ENCODE measurements at regions not wholly inside any gene's neighbourhood (a gene's known extent, or its start where the extent isn't known, plus 50 kb on each side); places are given as distances from the start of the nearest gene placed in this dataset.

DNA sequence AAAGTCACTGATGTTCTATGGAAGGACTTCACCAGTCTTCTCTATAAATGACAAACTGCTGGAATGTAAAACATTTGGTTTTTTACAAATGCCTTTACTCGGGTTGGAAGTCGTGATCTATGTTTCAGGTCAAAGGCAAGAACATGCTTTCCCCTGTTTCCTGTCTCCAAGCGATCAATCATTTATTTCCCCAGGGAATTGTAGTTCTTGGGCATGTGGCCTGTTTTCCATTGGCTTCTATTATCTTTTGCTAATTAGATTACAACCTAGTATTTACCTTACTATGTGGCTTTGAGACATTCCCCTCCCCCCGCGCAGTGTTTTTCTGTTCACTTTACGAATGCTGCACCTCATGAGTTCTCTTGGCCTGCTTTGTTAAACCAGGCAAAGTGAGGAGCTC is 684.2 kb downstream of the EPHA4 start:
- TF ChIP-seq, protein P1, sequence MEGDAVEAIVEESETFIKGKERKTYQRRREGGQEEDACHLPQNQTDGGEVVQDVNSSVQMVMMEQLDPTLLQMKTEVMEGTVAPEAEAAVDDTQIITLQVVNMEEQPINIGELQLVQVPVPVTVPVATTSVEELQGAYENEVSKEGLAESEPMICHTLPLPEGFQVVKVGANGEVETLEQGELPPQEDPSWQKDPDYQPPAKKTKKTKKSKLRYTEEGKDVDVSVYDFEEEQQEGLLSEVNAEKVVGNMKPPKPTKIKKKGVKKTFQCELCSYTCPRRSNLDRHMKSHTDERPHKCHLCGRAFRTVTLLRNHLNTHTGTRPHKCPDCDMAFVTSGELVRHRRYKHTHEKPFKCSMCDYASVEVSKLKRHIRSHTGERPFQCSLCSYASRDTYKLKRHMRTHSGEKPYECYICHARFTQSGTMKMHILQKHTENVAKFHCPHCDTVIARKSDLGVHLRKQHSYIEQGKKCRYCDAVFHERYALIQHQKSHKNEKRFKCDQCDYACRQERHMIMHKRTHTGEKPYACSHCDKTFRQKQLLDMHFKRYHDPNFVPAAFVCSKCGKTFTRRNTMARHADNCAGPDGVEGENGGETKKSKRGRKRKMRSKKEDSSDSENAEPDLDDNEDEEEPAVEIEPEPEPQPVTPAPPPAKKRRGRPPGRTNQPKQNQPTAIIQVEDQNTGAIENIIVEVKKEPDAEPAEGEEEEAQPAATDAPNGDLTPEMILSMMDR (conservative IDR thresholded peaks at IDR 0.05), result no peak

DNA sequence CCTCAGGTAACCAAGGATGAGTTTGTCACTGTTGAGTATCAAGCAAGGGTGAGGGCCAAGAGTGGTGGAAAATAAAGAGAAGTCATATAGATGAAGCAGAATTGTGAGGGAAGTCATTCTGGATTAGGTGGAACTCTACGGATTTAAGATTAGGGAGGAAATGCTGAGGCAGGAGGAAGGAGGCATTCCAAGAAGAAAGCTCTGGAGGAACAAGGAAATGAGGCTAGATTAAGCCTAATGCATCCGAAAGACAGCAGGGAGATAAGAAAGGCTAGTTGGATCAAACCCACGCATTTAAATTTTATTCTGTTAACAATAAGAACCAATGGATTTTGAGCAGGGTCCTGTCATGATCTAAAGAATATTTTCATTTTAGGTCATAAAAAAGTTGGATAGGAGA is 681.2 kb downstream of the EPHA4 start:
- TF ChIP-seq, protein P1 (conservative IDR thresholded peaks at IDR 0.05), result no peak

More for the DNA sequence above, 684.2 kb downstream of the EPHA4 start:
- no peak overlapping the region for H3K27ac ChIP-seq

DNA sequence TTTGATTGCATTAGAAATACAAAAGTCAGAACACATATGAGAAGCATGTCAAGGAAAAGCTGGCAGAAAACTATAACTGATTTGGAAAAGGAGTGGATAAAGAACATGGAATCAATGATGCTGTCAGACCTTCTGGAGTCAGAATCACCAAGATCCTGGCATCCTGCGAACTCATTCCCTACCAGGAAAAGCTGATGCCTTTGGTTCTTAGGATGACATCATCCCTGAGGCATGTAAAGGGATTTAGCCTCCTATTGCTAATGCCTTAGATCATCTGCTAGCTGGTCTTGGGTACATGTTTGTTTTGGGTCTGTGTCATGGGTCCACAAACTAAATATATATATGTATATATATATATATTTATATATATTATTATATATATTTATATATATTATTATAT is 680.7 kb downstream of the EPHA4 start:
- TF ChIP-seq, protein P1 (conservative IDR thresholded peaks at IDR 0.05), result no peak

More for the DNA sequence above, 681.2 kb downstream of the EPHA4 start:
- H3K27ac ChIP-seq, result no peak overlapping the region

DNA sequence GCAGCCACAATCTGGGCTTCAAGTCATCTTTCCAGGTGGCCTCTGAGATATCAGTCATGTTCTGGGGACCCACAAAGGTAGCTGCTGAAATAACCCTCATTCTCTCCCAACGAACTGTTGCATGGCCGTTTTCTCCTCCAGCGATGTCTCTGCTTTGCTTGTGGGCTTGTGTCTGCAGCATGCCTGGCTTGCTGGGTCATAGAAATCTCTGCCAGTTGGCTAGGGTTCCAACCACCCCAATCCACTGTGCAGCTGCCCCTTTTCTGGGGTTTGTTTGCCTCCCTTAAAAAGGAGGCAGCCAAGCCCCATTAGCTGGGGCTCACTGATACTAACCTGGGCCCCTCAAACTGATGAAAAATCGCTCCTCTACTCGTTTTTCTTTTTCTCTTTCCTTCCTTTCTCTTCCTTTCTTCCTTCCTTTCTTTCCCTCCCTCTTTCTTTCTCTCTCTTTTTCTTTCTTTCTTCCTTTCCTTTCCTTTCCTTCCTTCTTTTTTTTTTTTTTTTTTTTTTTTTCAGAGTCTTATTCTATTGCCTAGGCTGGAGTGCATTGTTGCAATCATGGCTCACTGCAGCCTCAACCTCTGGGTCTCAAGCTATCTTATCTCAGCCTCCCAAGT is 680.0 kb downstream of the EPHA4 start:
- H3K27ac ChIP-seq, result no peak overlapping the region
- TF ChIP-seq, protein P1 (conservative IDR thresholded peaks at IDR 0.05), result no peak

More for the DNA sequence above, 680.7 kb downstream of the EPHA4 start:
- no peak overlapping the region for H3K27ac ChIP-seq

DNA sequence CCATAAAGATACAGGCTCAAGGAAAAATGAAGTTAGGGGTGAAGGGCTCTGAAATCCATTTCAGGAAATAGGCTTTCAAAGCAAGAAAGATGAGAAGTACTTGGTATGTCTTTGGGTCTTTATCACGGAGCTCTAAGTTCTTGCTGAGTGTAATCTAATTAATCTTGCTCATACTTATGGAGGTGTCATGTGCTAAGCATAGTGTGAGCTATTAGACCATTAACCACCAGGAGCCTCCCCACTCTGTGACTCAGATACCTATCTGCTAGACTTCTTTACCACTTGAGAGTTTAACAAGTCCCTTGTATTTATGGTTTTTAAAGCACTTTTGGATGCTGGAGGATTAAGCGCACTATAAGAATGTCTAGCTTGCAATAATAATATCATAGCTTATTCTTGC is 678.7 kb downstream of the EPHA4 start:
- TF ChIP-seq, protein P1 (conservative IDR thresholded peaks at IDR 0.05), result no peak
- no peak overlapping the region for H3K27ac ChIP-seq

DNA sequence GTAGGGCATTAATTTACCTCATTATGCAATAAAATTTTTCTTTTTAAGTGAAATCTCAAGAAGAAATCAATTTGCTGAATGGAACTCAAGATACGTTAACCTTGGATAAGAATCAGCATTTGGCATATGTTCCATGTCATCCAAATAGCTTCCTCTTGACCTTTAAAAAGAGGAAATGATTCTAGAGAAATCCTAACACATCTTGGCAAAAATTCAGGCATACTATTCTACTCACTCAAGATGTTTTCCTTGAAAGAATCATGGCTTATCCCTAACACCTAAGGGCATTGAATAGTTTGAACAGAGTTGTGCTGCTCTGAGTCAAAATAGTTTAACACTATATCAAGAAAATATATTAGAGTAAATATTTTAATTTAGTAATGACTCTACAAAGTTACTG is 678.0 kb downstream of the EPHA4 start:
- H3K27ac ChIP-seq, result no peak overlapping the region
- TF ChIP-seq, protein P1 (conservative IDR thresholded peaks at IDR 0.05), result no peak

DNA sequence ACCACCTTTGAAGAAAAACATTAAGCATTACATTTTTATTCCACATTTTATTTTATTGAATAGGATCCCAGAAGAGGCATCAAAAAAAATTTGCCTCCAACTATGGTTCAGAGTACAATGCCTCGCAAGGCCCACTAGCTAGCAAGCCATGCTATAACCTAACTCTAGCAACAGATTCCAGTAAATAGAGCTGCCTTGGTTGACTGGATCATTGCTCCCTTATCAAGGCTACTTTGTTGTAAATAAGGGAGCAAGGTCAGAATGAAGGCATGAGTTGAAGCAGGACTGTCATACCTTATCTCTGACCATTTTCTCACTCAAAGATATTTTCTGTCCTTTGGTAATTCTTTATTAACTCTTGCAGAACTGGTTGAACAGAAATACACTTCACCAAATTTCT is 672.6 kb downstream of the EPHA4 start:
- TF ChIP-seq, protein P1 (conservative IDR thresholded peaks at IDR 0.05), result no peak
- no peak overlapping the region for H3K27ac ChIP-seq

Data from VCaP (cell line).